Astrocyte (in vitro differentiated cells and primary cell): ENCODE measurements at regions not wholly inside any gene's neighbourhood (a gene's known extent, or its start where the extent isn't known, plus 50 kb on each side); places are given as distances from the start of the nearest gene placed in this dataset.

Experiments
- DNase-seq: peaks from one replicate; pipeline ENCODE4 v3.0.0-alpha.2; 2010; ENCODE audit warnings: low read depth
- FAIRE-seq: peaks from 2 replicates; lab custom pipeline; 2011; peaks lifted over from hg19 to GRCh38; lab: Jason Lieb, UNC
- H2AFZ ChIP-seq: 2 replicates; pipeline ENCODE4 v1.6.0; 2012; ENCODE audit warnings: low read depth, low read length, inconsistent platforms
- H3K27ac ChIP-seq: 2 replicates; pipeline ENCODE4 v1.5.1; 2011; ENCODE audit warnings: low read depth, low read length, inconsistent platforms
- H3K27me3 ChIP-seq: 2 replicates; pipeline ENCODE4 v1.6.0; 2011; ENCODE audit warnings: low read length, inconsistent platforms; ENCODE audit not compliant: insufficient read depth
- H3K36me3 ChIP-seq: 2 replicates; pipeline ENCODE4 v1.5.1; 2011; ENCODE audit warnings: low read length, inconsistent platforms; ENCODE audit not compliant: insufficient read depth
- H3K4me1 ChIP-seq: 2 replicates; pipeline ENCODE4 v1.5.1; 2011; ENCODE audit warnings: low read length, inconsistent platforms; ENCODE audit not compliant: insufficient read depth
- H3K4me2 ChIP-seq: 2 replicates; pipeline ENCODE4 v1.6.0; 2012; ENCODE audit warnings: low read length, inconsistent platforms
- H3K4me3 ChIP-seq: 2 replicates; pipeline ENCODE4 v1.5.1; 2011; ENCODE audit warnings: low read depth, mild to moderate bottlenecking, low read length, inconsistent platforms; ENCODE audit not compliant: insufficient read depth
- H3K79me2 ChIP-seq: 2 replicates; pipeline ENCODE4 v1.6.0; 2012; ENCODE audit warnings: mild to moderate bottlenecking, low read length, inconsistent platforms; ENCODE audit not compliant: insufficient read depth
- H3K9ac ChIP-seq: 2 replicates; pipeline ENCODE4 v1.6.0; 2012; ENCODE audit warnings: mild to moderate bottlenecking, low read length, inconsistent platforms
- H3K9me3 ChIP-seq: 2 replicates; pipeline ENCODE4 v1.5.1; 2012; ENCODE audit warnings: low read depth, mild to moderate bottlenecking, low read length, inconsistent platforms; ENCODE audit not compliant: insufficient read depth
- H4K20me1 ChIP-seq: 2 replicates; pipeline ENCODE4 v1.6.0; 2012; ENCODE audit warnings: low read length, inconsistent platforms; ENCODE audit not compliant: insufficient read depth
- H3K27ac Mint-ChIP-seq: one replicate; pipeline ENCODE4 v1.8.0; 2021; ENCODE audit warnings: mild to moderate bottlenecking, mixed read lengths; ENCODE audit not compliant: unreplicated experiment
- H3K27me3 Mint-ChIP-seq: one replicate; pipeline ENCODE4 v1.8.0; 2021; ENCODE audit warnings: low read depth, mixed read lengths; ENCODE audit not compliant: unreplicated experiment
- H3K36me3 Mint-ChIP-seq: one replicate; pipeline ENCODE4 v1.8.0; 2021; ENCODE audit warnings: low read depth, mixed read lengths; ENCODE audit not compliant: unreplicated experiment
- H3K4me1 Mint-ChIP-seq: one replicate; pipeline ENCODE4 v1.8.0; 2021; ENCODE audit warnings: low read depth, mixed read lengths; ENCODE audit not compliant: unreplicated experiment
- H3K4me3 Mint-ChIP-seq: one replicate; pipeline ENCODE4 v1.8.0; 2021; ENCODE audit warnings: mild to moderate bottlenecking, moderate library complexity, mixed read lengths; ENCODE audit not compliant: unreplicated experiment
- H3K9me3 Mint-ChIP-seq: one replicate; pipeline ENCODE4 v1.8.0; 2021; ENCODE audit warnings: mild to moderate bottlenecking, mixed read lengths; ENCODE audit not compliant: unreplicated experiment
- CTCF ChIP-seq: IDR thresholded peaks from 2 replicates; pipeline ENCODE4 v1.5.1; 2011; ENCODE audit warnings: low read depth, mild to moderate bottlenecking, inconsistent platforms, low read length, moderate library complexity; ENCODE audit not compliant: insufficient read depth
- EZH2 ChIP-seq: IDR thresholded peaks from 2 replicates; pipeline ENCODE4 v1.6.1; 2012; ENCODE audit warnings: mild to moderate bottlenecking, low read length, inconsistent platforms; ENCODE audit not compliant: insufficient read depth

DNA sequence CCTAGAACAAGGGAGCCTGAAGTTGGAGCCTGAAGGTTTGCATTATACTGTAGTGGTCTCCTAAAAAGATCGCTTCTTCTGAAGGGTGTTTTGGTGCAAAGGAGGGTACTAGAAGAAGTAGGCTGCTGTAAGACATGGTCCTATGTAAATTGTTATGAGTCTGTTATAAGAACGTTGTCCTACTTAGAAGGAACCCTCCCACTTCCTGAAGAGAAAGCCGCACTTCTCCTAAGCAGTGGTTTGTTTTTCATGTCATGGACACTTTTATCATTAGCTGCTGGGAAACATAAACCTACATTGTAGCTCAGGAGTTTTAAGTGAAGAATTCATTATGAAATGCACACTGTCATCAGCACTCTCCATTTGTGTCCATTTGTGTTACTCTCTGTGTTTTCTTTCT is 129.1 kb upstream of the ITGB1 start:
- no peaks in the 10 kb centered on the region for H3K9me3 ChIP-seq
- H3K79me2 ChIP-seq, result no peaks in the 10 kb centered on the region
- H3K4me2 ChIP-seq, result no peak overlapping the region
- no peak overlapping the region for H3K27ac ChIP-seq
- Mint-ChIP-seq H3K27ac (no peak overlapping the region), H3K4me1 (peaks cover 3% of the 10 kb centered on the region), H3K9me3 (peaks cover 10% of the 10 kb centered on the region), H3K4me3 (no peak overlapping the region), H3K27me3 (peaks cover 2% of the 10 kb centered on the region), H3K36me3 (no peaks in the 10 kb centered on the region)
- H3K9ac ChIP-seq, result no peak overlapping the region
- DNase-seq (no peak), FAIRE-seq (no peak)
- no peaks in the 10 kb centered on the region for H4K20me1 ChIP-seq
- no peak overlapping the region for H2AFZ ChIP-seq
- H3K4me3 ChIP-seq, result no peak overlapping the region
- H3K4me1 ChIP-seq, result no peaks in the 10 kb centered on the region
- no peaks in the 10 kb centered on the region for H3K27me3 ChIP-seq
- no peak for TF ChIP-seq CTCF
- TF ChIP-seq EZH2, result no peak
- no peaks in the 10 kb centered on the region for H3K36me3 ChIP-seq

- Mint-ChIP-seq H3K4me1 (peaks cover 3% of the 10 kb centered on the region), H3K9me3 (peaks cover 10% of the 10 kb centered on the region), H3K4me3 (peak overlapping the region; percentile 27), H3K36me3 (no peaks in the 10 kb centered on the region), H3K27me3 (peaks cover 2% of the 10 kb centered on the region), H3K27ac (no peak overlapping the region)
- FAIRE-seq (no peak), DNase-seq (no peak)
- no peak overlapping the region for H2AFZ ChIP-seq
- H3K27me3 ChIP-seq, result no peaks in the 10 kb centered on the region
- H3K4me1 ChIP-seq, result no peaks in the 10 kb centered on the region
- no peak overlapping the region for H3K9ac ChIP-seq
- no peaks in the 10 kb centered on the region for H3K36me3 ChIP-seq
- H3K4me3 ChIP-seq, result no peak overlapping the region
- no peak overlapping the region for H3K27ac ChIP-seq
- TF ChIP-seq EZH2 (no peak), CTCF (no peak)
- H4K20me1 ChIP-seq, result no peaks in the 10 kb centered on the region
- no peaks in the 10 kb centered on the region for H3K9me3 ChIP-seq
- H3K4me2 ChIP-seq, result no peak overlapping the region
- no peaks in the 10 kb centered on the region for H3K79me2 ChIP-seq
Observed at GRCh38 chr10:33086100-33086499, 128.1 kb upstream of the ITGB1 start.

DNA sequence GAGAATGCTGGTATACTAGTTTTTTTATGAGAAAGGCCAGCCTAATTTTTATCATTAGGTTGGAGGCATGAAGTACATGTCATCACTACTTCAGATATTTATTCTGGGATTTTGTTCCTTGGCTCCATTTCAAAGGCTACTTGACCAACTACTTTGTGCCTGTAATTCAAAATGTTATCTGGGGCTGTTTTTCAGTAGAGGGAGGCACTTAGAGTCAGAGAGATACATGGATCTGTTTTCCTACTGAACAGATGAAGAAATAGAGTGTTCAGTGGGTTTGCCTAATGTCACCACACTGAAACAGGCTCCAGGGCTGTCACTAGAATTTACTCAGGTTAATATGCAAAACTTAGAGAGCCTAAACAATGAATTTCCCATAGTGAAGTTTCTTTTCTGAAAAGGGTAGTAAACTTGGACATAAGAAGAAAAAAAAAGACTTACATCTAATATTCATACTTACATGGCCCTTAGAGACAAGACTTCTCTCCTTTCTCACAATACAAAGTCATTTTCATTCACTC is 127.3 kb upstream of the ITGB1 start:
- Histone ChIP-seq H3K79me2 (no peaks in the 10 kb centered on the region), H3K9me3 (no peaks in the 10 kb centered on the region), H4K20me1 (no peaks in the 10 kb centered on the region), H3K4me3 (no peak overlapping the region), H3K4me2 (no peak overlapping the region), H3K27ac (no peak overlapping the region), H3K27me3 (no peaks in the 10 kb centered on the region), H3K9ac (no peak overlapping the region), H3K36me3 (no peaks in the 10 kb centered on the region), H2AFZ (no peak overlapping the region), H3K4me1 (no peaks in the 10 kb centered on the region)
- no peak for TF ChIP-seq CTCF
- no peak for TF ChIP-seq EZH2
- Mint-ChIP-seq H3K4me3 (no peak overlapping the region), H3K27ac (no peak overlapping the region), H3K36me3 (no peaks in the 10 kb centered on the region), H3K9me3 (peaks cover 7% of the 10 kb centered on the region), H3K27me3 (peaks cover 2% of the 10 kb centered on the region), H3K4me1 (peaks cover 3% of the 10 kb centered on the region)
- FAIRE-seq, result no peak
- DNase-seq, result no peak
